CD14-positive monocyte (primary cell): ENCODE measurements at regions not wholly inside any gene's neighbourhood (a gene's known extent, or its start where the extent isn't known, plus 50 kb on each side); places are given as distances from the start of the nearest gene placed in this dataset.

Experiments
- DNase-seq, 3 donors: peaks; one replicate each; pipeline ENCODE4 v3.0.0-alpha.2; 2011 to 2022
- H2AFZ ChIP-seq: 2 replicates; pipeline ENCODE4 v1.6.0; 2012; ENCODE audit warnings: mild to moderate bottlenecking, low read depth, low read length, inconsistent platforms; ENCODE audit not compliant: insufficient read depth, poor library complexity, severe bottlenecking
- H3K27ac ChIP-seq, 2 donors: 1 replicate in 1 of 2; 2 replicates in 1 of 2; pipeline ENCODE4 v1.5.1; 2012 to 2013; ENCODE audit warnings: low read length in 2 of 2, control low read depth in 1 of 2, inconsistent platforms in 1 of 2, low read depth in 1 of 2, mild to moderate bottlenecking in 1 of 2
- H3K27me3 ChIP-seq, 2 donors: one replicate each; pipeline versions ENCODE4 v1.6.0 to v1.6.1; 2011 to 2013; ENCODE audit warnings: low read length in 2 of 2; ENCODE audit not compliant: control insufficient read depth in 2 of 2, insufficient read depth in 2 of 2
- H3K36me3 ChIP-seq, 2 donors: replicated peaks in 1 of 2; 1 replicate in 1 of 2; 2 replicates in 1 of 2; pipeline versions ENCODE4 v1.5.1 to v1.6.1; 2012 to 2013; ENCODE audit warnings: low read length in 2 of 2, control low read depth in 1 of 2, inconsistent platforms in 1 of 2, mild to moderate bottlenecking in 1 of 2; ENCODE audit not compliant: insufficient read depth in 2 of 2, control insufficient read depth in 1 of 2
- H3K4me1 ChIP-seq, 2 donors: 1 replicate in 1 of 2; 2 replicates in 1 of 2; pipeline versions ENCODE4 v1.5.1 to v1.6.1; 2012 to 2013; ENCODE audit warnings: low read length in 2 of 2, control low read depth in 1 of 2, inconsistent platforms in 1 of 2, mild to moderate bottlenecking in 1 of 2, moderate library complexity in 1 of 2; ENCODE audit not compliant: insufficient read depth in 2 of 2, control insufficient read depth in 1 of 2
- H3K4me2 ChIP-seq: replicated peaks from 2 replicates; pipeline ENCODE3; 2012; ENCODE audit warnings: low read length, moderate library complexity, mild to moderate bottlenecking; ENCODE audit not compliant: poor library complexity, severe bottlenecking; ENCODE audit errors: extremely low read depth
- H3K4me3 ChIP-seq, 3 experiments: fragments of 200-600 bp in 1 of 3; sonication (generic) in 1 of 3; replicated peaks in 1 of 3; 1 replicate in 2 of 3; 2 replicates in 1 of 3; pipeline ENCODE4 v1.5.1; 2011 to 2013; ENCODE audit warnings: low read length in 3 of 3, mild to moderate bottlenecking in 3 of 3, control low read depth in 2 of 3, low read depth in 2 of 3, inconsistent platforms in 1 of 3, moderate library complexity in 1 of 3
- H3K79me2 ChIP-seq: 2 replicates; pipeline ENCODE4 v1.6.0; 2012; ENCODE audit warnings: mild to moderate bottlenecking, control low read depth, inconsistent platforms, low read length, moderate library complexity; ENCODE audit not compliant: insufficient read depth
- H3K9ac ChIP-seq: 2 replicates; pipeline ENCODE4 v1.6.0; 2017; ENCODE audit warnings: low read length, mild to moderate bottlenecking; ENCODE audit not compliant: insufficient read depth, poor library complexity, severe bottlenecking
- H3K9me3 ChIP-seq, 2 donors: replicated peaks in 1 of 2; 1 replicate in 1 of 2; 2 replicates in 1 of 2; pipeline versions ENCODE4 v1.5.1 to v1.6.1; 2012 to 2013; ENCODE audit warnings: low read length in 2 of 2, control low read depth in 1 of 2; ENCODE audit not compliant: control insufficient read depth in 1 of 2, insufficient read depth in 1 of 2
- H4K20me1 ChIP-seq: 2 replicates; pipeline ENCODE4 v1.6.0; 2012; ENCODE audit warnings: mild to moderate bottlenecking, low read length, control low read depth, moderate library complexity; ENCODE audit not compliant: insufficient read depth
- H3K27ac Mint-ChIP-seq, 7 donors: one replicate each; pipeline ENCODE4 v1.8.0; 2020; ENCODE audit warnings: mild to moderate bottlenecking in 7 of 7, mixed read lengths in 7 of 7, moderate library complexity in 6 of 7, inconsistent platforms in 2 of 7
- H3K27me3 Mint-ChIP-seq, 3 donors: one replicate each; pipeline ENCODE4 v1.8.0; 2021 to 2022; ENCODE audit warnings: low read depth in 3 of 3, mild to moderate bottlenecking in 3 of 3, mixed read lengths in 3 of 3, moderate library complexity in 3 of 3, inconsistent platforms in 1 of 3
- H3K36me3 Mint-ChIP-seq, 2 donors: one replicate each; pipeline ENCODE4 v1.8.0; 2020; ENCODE audit warnings: mixed read lengths in 2 of 2, inconsistent platforms in 1 of 2, mild to moderate bottlenecking in 1 of 2
- H3K4me1 Mint-ChIP-seq: one replicate; pipeline ENCODE4 v1.8.0; 2020; ENCODE audit warnings: mild to moderate bottlenecking, mixed read lengths
- H3K4me3 Mint-ChIP-seq, 2 donors: one replicate each; pipeline ENCODE4 v1.8.0; 2020; ENCODE audit warnings: mild to moderate bottlenecking in 2 of 2, mixed read lengths in 2 of 2, moderate library complexity in 1 of 2
- H3K9me3 Mint-ChIP-seq, 7 donors: one replicate each; pipeline ENCODE4 v1.8.0; 2020 to 2022; ENCODE audit warnings: mixed read lengths in 7 of 7, mild to moderate bottlenecking in 6 of 7, moderate library complexity in 6 of 7, inconsistent platforms in 2 of 7
- CTCF ChIP-seq: fragments of 200-600 bp; IDR thresholded peaks from one replicate; pipeline ENCODE4 v1.8.0; 2022; ENCODE audit warnings: antibody characterized with exemption, mild to moderate bottlenecking
- WGBS: methylation state at CpG from one replicate; pipeline ENCODE4 v1.1.5; 2013; ENCODE audit warnings: missing lambda C conversion rate; ENCODE audit not compliant: insufficient coverage; 5-methylcytosine and 5-hydroxymethylcytosine counted together
- intact Hi-C, 2 donors: fragments of 100-400 bp; cut with micrococcal nuclease; formaldehyde crosslinking; loops; one replicate each; pipeline versions ENCODE4 v1.15.0 to v1.15.1; 2023

- peaks cover 8 to 15% (median 12%) of the 10 kb centered on the region in 3 donors for H3K27me3 Mint-ChIP-seq
- whole genome bisulfite sequencing: 65% methylated on average over 16 of the region's 16 CpGs
- no peaks in the 10 kb centered on the region for H3K79me2 ChIP-seq
- no peak overlapping the region for H3K27ac Mint-ChIP-seq
- H4K20me1 ChIP-seq: no peaks in the 10 kb centered on the region
- H3K4me3 Mint-ChIP-seq: peak overlapping the region in 1 of 2 donors; percentile 51
- H3K4me2 ChIP-seq: no peak overlapping the region
- H2AFZ ChIP-seq: no peak overlapping the region
- H3K27me3 ChIP-seq: peaks cover 0 to 2% of the 10 kb centered on the region in 2 donors
- no peaks in the 10 kb centered on the region for H3K36me3 ChIP-seq
- H3K4me1 Mint-ChIP-seq: no peaks in the 10 kb centered on the region
- no peaks in the 10 kb centered on the region for H3K36me3 Mint-ChIP-seq
- H3K9ac ChIP-seq: no peak overlapping the region
- H3K9me3 ChIP-seq: peaks cover 32 to 57% of the 10 kb centered on the region in 2 donors
- H3K4me1 ChIP-seq: no peaks in the 10 kb centered on the region
- TF ChIP-seq CTCF: no peak
- intact Hi-C loops: no loop called here
- H3K27ac ChIP-seq: no peak overlapping the region
- no peak for DNase-seq
- H3K4me3 ChIP-seq: no peak overlapping the region
- peaks cover 40 to 53% (median 43%) of the 10 kb centered on the region in 7 donors for H3K9me3 Mint-ChIP-seq
Measured at GRCh38 chr19:34577056-34577455, 95.5 kb downstream of the WTIP start.

- TF ChIP-seq CTCF: no peak
- no peak overlapping the region for H3K27ac Mint-ChIP-seq
- peaks cover 8 to 15% (median 12%) of the 10 kb centered on the region in 3 donors for H3K27me3 Mint-ChIP-seq
Measured at GRCh38 chr19:34576292-34576691, 94.7 kb downstream of the WTIP start.

More at GRCh38 chr19:34576292-34576691, 94.7 kb downstream of the WTIP start:
- H3K36me3 Mint-ChIP-seq: no peaks in the 10 kb centered on the region
- intact Hi-C loops: no loop called here
- no peaks in the 10 kb centered on the region for H3K4me1 Mint-ChIP-seq
- Histone ChIP-seq H2AFZ (no peak overlapping the region), H3K4me2 (no peak overlapping the region), H3K9me3 (peaks cover 35 to 60% of the 10 kb centered on the region in 2 donors), H3K27ac (no peak overlapping the region), H3K4me3 (no peak overlapping the region), H3K79me2 (no peaks in the 10 kb centered on the region), H3K9ac (no peak overlapping the region), H3K27me3 (peaks cover 0 to 2% of the 10 kb centered on the region in 2 donors), H3K36me3 (no peaks in the 10 kb centered on the region), H4K20me1 (no peaks in the 10 kb centered on the region), H3K4me1 (no peaks in the 10 kb centered on the region)
- H3K4me3 Mint-ChIP-seq: no peak overlapping the region
- 84% methylated on average over 3 of the region's 5 CpGs for WGBS
- no peak for DNase-seq
- H3K9me3 Mint-ChIP-seq: peaks cover 38 to 56% (median 44%) of the 10 kb centered on the region in 7 donors
